Loucy (cell line): ENCODE measurements at regions not wholly inside any gene's neighbourhood (a gene's known extent, or its start where the extent isn't known, plus 50 kb on each side); places are given as distances from the start of the nearest gene placed in this dataset.

Experiments
- EZH2phosphoT487 ChIP-seq: fragments of 200-600 bp; IDR thresholded peaks from 2 replicates; pipeline ENCODE4 v1.6.1; 2018; ENCODE audit warnings: antibody characterized with exemption, mild to moderate bottlenecking, moderate library complexity, borderline replicate concordance
- TF ChIP-seq, protein P1 (sequence below): fragments of 200-600 bp; sonication (generic); conservative IDR thresholded peaks from 2 replicates; pipeline ENCODE4 v1.5.1; 2014; ENCODE audit warnings: mild to moderate bottlenecking, antibody characterized with exemption, low read length

- TF ChIP-seq, protein P1, sequence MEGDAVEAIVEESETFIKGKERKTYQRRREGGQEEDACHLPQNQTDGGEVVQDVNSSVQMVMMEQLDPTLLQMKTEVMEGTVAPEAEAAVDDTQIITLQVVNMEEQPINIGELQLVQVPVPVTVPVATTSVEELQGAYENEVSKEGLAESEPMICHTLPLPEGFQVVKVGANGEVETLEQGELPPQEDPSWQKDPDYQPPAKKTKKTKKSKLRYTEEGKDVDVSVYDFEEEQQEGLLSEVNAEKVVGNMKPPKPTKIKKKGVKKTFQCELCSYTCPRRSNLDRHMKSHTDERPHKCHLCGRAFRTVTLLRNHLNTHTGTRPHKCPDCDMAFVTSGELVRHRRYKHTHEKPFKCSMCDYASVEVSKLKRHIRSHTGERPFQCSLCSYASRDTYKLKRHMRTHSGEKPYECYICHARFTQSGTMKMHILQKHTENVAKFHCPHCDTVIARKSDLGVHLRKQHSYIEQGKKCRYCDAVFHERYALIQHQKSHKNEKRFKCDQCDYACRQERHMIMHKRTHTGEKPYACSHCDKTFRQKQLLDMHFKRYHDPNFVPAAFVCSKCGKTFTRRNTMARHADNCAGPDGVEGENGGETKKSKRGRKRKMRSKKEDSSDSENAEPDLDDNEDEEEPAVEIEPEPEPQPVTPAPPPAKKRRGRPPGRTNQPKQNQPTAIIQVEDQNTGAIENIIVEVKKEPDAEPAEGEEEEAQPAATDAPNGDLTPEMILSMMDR = no peak
- TF ChIP-seq EZH2phosphoT487 = no peak
Measured at GRCh38 chr1:198923993-198924392, 285.2 kb downstream of the PTPRC start.
